Left lung (tissue), 4 donors: ENCODE measurements at regions not wholly inside any gene's neighbourhood (a gene's known extent, or its start where the extent isn't known, plus 50 kb on each side); places are given as distances from the start of the nearest gene placed in this dataset.
"Not testable (repeated sequence)": the region's sequence is repeated elsewhere in the genome, so short reads cannot be mapped to it uniquely, and the experiment has no call there.

Source experiments
- ATAC-seq: fragments of 200-7000 bp; cut with Tn5 transposase; one replicate; pipeline ENCODE4 v1.9.1; 2020; ENCODE audit warnings: moderate library complexity
- DNase-seq, 4 donors: peaks; one replicate each; pipeline ENCODE4 v3.0.0-alpha.2; 2013 to 2020
- H3K27ac ChIP-seq, 2 donors: fragments of 200-600 bp; sonication (generic) in 1 of 2; one replicate each; pipeline versions ENCODE4 v1.5.0 to v1.8.0; 2020 to 2021
- H3K27me3 ChIP-seq, 2 donors: fragments of 200-600 bp; sonication (generic) in 1 of 2; one replicate each; pipeline versions ENCODE4 v1.5.0 to v1.8.0; 2020 to 2021
- H3K36me3 ChIP-seq, 2 donors: fragments of 200-600 bp; sonication (generic) in 1 of 2; one replicate each; pipeline versions ENCODE4 v1.5.0 to v1.8.0; 2020 to 2021
- H3K4me1 ChIP-seq, 2 donors: fragments of 200-600 bp; one replicate each; pipeline ENCODE4 v1.8.0; 2021
- H3K4me3 ChIP-seq, 2 donors: fragments of 200-600 bp; sonication (generic) in 1 of 2; one replicate each; pipeline versions ENCODE4 v1.5.0 to v1.8.0; 2020 to 2021; ENCODE audit warnings: mild to moderate bottlenecking in 1 of 2
- H3K9me3 ChIP-seq, 2 donors: fragments of 200-600 bp; sonication (generic) in 1 of 2; one replicate each; pipeline versions ENCODE4 v1.5.0 to v1.8.0; 2020 to 2021
- CTCF ChIP-seq, 2 donors: fragments of 200-600 bp; sonication (generic) in 1 of 2; IDR thresholded peaks; one replicate each; pipeline versions ENCODE4 v1.5.0 to v1.8.0; 2021; ENCODE audit warnings: antibody characterized with exemption in 2 of 2
- intact Hi-C, 2 donors: fragments of 100-400 bp; cut with DNase I; formaldehyde crosslinking; loops; one replicate each; pipeline versions ENCODE4 v1.11.2 to v1.14.2; 2022
- donor health status: DM: no; HTN: yes; CAD: no.
- donor health status: DM: no; HTN: no; CAD: no.

GRCh38 chr5:17852111-17852510 lies 217.9 kb downstream of the TAF11L14 start:
- no peaks in the 10 kb centered on the region for H3K4me1 ChIP-seq
- no peak for ATAC-seq
- H3K9me3 ChIP-seq, result no peaks in the 10 kb centered on the region
- no peak overlapping the region for H3K4me3 ChIP-seq
- TF ChIP-seq CTCF (IDR thresholded peaks at IDR 0.05), result no peak
- no peaks in the 10 kb centered on the region for H3K27me3 ChIP-seq
- no peak for DNase-seq
- H3K27ac ChIP-seq, result peak overlapping the region in 1 of 2 donors; percentile 13
- intact Hi-C loops, result no loop called here
- H3K36me3 ChIP-seq, result no peaks in the 10 kb centered on the region

- no peak for DNase-seq
- no peak for ATAC-seq
- intact Hi-C loops, result no loop called here
- Histone ChIP-seq H3K27ac (peak overlapping the region in 1 of 2 donors; percentile 13), H3K4me3 (no peak overlapping the region), H3K4me1 (no peaks in the 10 kb centered on the region), H3K27me3 (no peaks in the 10 kb centered on the region), H3K9me3 (no peaks in the 10 kb centered on the region), H3K36me3 (no peaks in the 10 kb centered on the region)
- TF ChIP-seq CTCF (IDR thresholded peaks at IDR 0.05), result no peak
These were observed 218.5 kb downstream of the TAF11L14 start for GRCh38 chr5:17852740-17853139.

GRCh38 chr5:17854901-17855300 lies 220.6 kb downstream of the TAF11L14 start:
- Histone ChIP-seq H3K27ac (no peak overlapping the region), H3K36me3 (no peaks in the 10 kb centered on the region), H3K4me3 (no peak overlapping the region), H3K9me3 (no peaks in the 10 kb centered on the region), H3K4me1 (no peaks in the 10 kb centered on the region), H3K27me3 (no peaks in the 10 kb centered on the region)
- ATAC-seq, result no peak
- TF ChIP-seq CTCF (IDR thresholded peaks at IDR 0.05), result no peak
- intact Hi-C loops, result no loop called here
- DNase-seq, result no peak

GRCh38 chr5:17860660-17861315 lies 226.5 kb downstream of the TAF11L14 start:
- DNase-seq, result no peak
- Histone ChIP-seq H3K4me1 (no peaks in the 10 kb centered on the region), H3K9me3 (peaks cover 0 to 7% of the 10 kb centered on the region in 2 donors), H3K4me3 (no peak overlapping the region), H3K27me3 (no peaks in the 10 kb centered on the region), H3K36me3 (no peaks in the 10 kb centered on the region), H3K27ac (no peak overlapping the region)
- TF ChIP-seq CTCF (IDR thresholded peaks at IDR 0.05), result no peak
- ATAC-seq, result peak; percentile 88
- intact Hi-C loops, result no loop called here

GRCh38 chr5:17864903-17865302 lies 230.6 kb downstream of the TAF11L14 start:
- H3K9me3 ChIP-seq, result peaks cover 0 to 30% of the 10 kb centered on the region in 2 donors
- intact Hi-C loops, H3K36me3 ChIP-seq, DNase-seq, H3K27ac ChIP-seq, H3K4me3 ChIP-seq, H3K4me1 ChIP-seq, H3K27me3 ChIP-seq, ATAC-seq: not testable (repeated sequence)

- H3K9me3 ChIP-seq, result peaks cover 0 to 36% of the 10 kb centered on the region in 2 donors
- H3K27ac ChIP-seq, ATAC-seq, H3K4me3 ChIP-seq, DNase-seq, H3K4me1 ChIP-seq, intact Hi-C loops, H3K27me3 ChIP-seq, H3K36me3 ChIP-seq: not testable (repeated sequence)
These were observed 231.7 kb downstream of the TAF11L14 start for GRCh38 chr5:17865966-17866365.
